ENCODE measurements at regions not wholly inside any gene's neighbourhood (a gene's known extent, or its start where the extent isn't known, plus 50 kb on each side); places are given as distances from the start of the nearest gene placed in this dataset.
"Not testable (repeated sequence)": the region's sequence is repeated elsewhere in the genome, so short reads cannot be mapped to it uniquely, and the experiment has no call there.

DNA sequence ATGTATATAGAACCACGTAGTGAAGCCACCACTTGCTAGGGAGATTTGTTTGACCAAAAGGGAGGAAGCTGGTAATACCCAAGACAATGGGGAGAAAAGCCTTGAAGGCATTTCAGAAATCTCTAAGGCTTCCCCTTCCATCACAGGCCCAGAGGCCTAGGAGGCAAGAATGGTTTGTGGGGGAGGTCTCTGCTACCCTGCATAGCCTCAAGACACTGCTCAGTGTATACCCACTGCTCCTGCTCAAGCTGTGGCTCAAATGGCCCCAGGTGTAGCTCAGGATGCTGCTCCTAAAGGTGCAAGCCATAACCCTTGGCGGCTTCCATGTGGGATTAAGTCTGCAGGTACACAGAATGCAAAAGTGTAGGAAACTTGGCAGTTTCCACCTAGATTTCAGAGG lies 1105.8 kb downstream of the GATA3 start:
- ATAC-seq, result no peak
- Histone ChIP-seq H3K4me3 (no peak overlapping the region), H3K4me1 (ENCODE audit: low read depth) (no peaks in the 10 kb centered on the region), H3K36me3 (ENCODE audit: low read depth) (no peaks in the 10 kb centered on the region), H3K9me3 (peaks cover 8% of the 10 kb centered on the region)
- intact Hi-C loops (cut with DNase I, micrococcal nuclease), result no loop called here
- DNase-seq, result no peak
- TF ChIP-seq, protein P1, sequence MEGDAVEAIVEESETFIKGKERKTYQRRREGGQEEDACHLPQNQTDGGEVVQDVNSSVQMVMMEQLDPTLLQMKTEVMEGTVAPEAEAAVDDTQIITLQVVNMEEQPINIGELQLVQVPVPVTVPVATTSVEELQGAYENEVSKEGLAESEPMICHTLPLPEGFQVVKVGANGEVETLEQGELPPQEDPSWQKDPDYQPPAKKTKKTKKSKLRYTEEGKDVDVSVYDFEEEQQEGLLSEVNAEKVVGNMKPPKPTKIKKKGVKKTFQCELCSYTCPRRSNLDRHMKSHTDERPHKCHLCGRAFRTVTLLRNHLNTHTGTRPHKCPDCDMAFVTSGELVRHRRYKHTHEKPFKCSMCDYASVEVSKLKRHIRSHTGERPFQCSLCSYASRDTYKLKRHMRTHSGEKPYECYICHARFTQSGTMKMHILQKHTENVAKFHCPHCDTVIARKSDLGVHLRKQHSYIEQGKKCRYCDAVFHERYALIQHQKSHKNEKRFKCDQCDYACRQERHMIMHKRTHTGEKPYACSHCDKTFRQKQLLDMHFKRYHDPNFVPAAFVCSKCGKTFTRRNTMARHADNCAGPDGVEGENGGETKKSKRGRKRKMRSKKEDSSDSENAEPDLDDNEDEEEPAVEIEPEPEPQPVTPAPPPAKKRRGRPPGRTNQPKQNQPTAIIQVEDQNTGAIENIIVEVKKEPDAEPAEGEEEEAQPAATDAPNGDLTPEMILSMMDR (IDR thresholded peaks at IDR 0.05), result no peak

- TF ChIP-seq, protein P1 (IDR thresholded peaks at IDR 0.05), result no peak
- peaks cover 8% of the 10 kb centered on the region for H3K9me3 ChIP-seq
Measured at GRCh38 chr10:9163699-9164098, 1109.2 kb downstream of the GATA3 start.

GRCh38 chr10:9166770-9167169 lies 1112.3 kb downstream of the GATA3 start:
- TF ChIP-seq, protein P1 (IDR thresholded peaks at IDR 0.05), result no peak
- Histone ChIP-seq H3K9me3 (no peaks in the 10 kb centered on the region), H3K4me1 (ENCODE audit: low read depth) (no peaks in the 10 kb centered on the region), H3K36me3 (ENCODE audit: low read depth) (no peaks in the 10 kb centered on the region), H3K4me3 (no peak overlapping the region)
- no peak for DNase-seq
- ATAC-seq, result no peak
- intact Hi-C loops (cut with DNase I, micrococcal nuclease), result no loop called here

More at GRCh38 chr10:9163699-9164098, 1109.2 kb downstream of the GATA3 start:
- ATAC-seq (no peak), DNase-seq (no peak)
- no peak overlapping the region for H3K4me3 ChIP-seq
- intact Hi-C loops (cut with DNase I, micrococcal nuclease), result no loop called here
- H3K4me1 ChIP-seq (ENCODE audit: low read depth), result no peaks in the 10 kb centered on the region
- no peaks in the 10 kb centered on the region for H3K36me3 ChIP-seq (ENCODE audit: low read depth)

- Histone ChIP-seq H3K9me3 (no peaks in the 10 kb centered on the region), H3K4me1 (ENCODE audit: low read depth) (no peaks in the 10 kb centered on the region), H3K4me3 (no peak overlapping the region), H3K36me3 (ENCODE audit: low read depth) (no peaks in the 10 kb centered on the region)
- ATAC-seq (no peak), DNase-seq (no peak)
- TF ChIP-seq, protein P1 (IDR thresholded peaks at IDR 0.05), result no peak
- intact Hi-C loops (cut with DNase I, micrococcal nuclease), result no loop called here
Measured at GRCh38 chr10:9172276-9172675, 1117.8 kb downstream of the GATA3 start.

- H3K9me3 ChIP-seq, result no peaks in the 10 kb centered on the region
- intact Hi-C loops (cut with DNase I, micrococcal nuclease), result no loop called here
- TF ChIP-seq, protein P1 (IDR thresholded peaks at IDR 0.05), result no peak
- no peaks in the 10 kb centered on the region for H3K36me3 ChIP-seq (ENCODE audit: low read depth)
- DNase-seq (no peak), ATAC-seq (no peak)
- no peak overlapping the region for H3K4me3 ChIP-seq
- no peaks in the 10 kb centered on the region for H3K4me1 ChIP-seq (ENCODE audit: low read depth)
Measured at GRCh38 chr10:9175200-9175599, 1120.7 kb downstream of the GATA3 start.

GRCh38 chr10:9183197-9183880 lies 1128.9 kb downstream of the GATA3 start:
- H3K9me3 ChIP-seq; H3K36me3 ChIP-seq (ENCODE audit: low read depth); H3K4me1 ChIP-seq (ENCODE audit: low read depth); intact Hi-C loops (cut with DNase I, micrococcal nuclease); DNase-seq; H3K4me3 ChIP-seq; ATAC-seq: not testable (repeated sequence)

Measured in mucosa of descending colon (tissue), 3 donors.